ENCODE measurements at regions not wholly inside any gene's neighbourhood (a gene's known extent, or its start where the extent isn't known, plus 50 kb on each side); places are given as distances from the start of the nearest gene placed in this dataset.

- no peaks in the 10 kb centered on the region for H3K36me3 Mint-ChIP-seq
- no peak overlapping the region for H3K4me3 ChIP-seq (ENCODE audit: control insufficient read depth in 1 of 2, extremely low read depth in 1 of 2, low read length in 1 of 2)
- CTCF ChIA-PET = no interaction called here
Observed at GRCh38 chr3:110897046-110897445, 174.6 kb upstream of the NECTIN3 start.

GRCh38 chr3:110900576-110900975 lies 171.0 kb upstream of the NECTIN3 start:
- Histone ChIP-seq H3K9me3 (no peaks in the 10 kb centered on the region), H3K27ac (ENCODE audit: low read length) (no peak overlapping the region), H3K36me3 (ENCODE audit: control insufficient read depth in 2 of 2, extremely low read depth in 1 of 2, insufficient read depth in 1 of 2, low read length in 1 of 2) (no peaks in the 10 kb centered on the region), H3K4me1 (ENCODE audit: control insufficient read depth in 1 of 2, extremely low read depth in 1 of 2, insufficient read depth in 2 of 2, low read length in 2 of 2) (no peaks in the 10 kb centered on the region), H3K4me3 (ENCODE audit: control insufficient read depth in 1 of 2, extremely low read depth in 1 of 2, low read length in 1 of 2) (no peak overlapping the region), H3K27me3 (replicated peaks in 1 of 2; ENCODE audit: control insufficient read depth in 2 of 2, extremely low read depth in 1 of 2, insufficient read depth in 2 of 2, low read length in 1 of 2) (no peaks in the 10 kb centered on the region)
- DNase-seq (no peak), ATAC-seq (replicated peaks in 1 of 4) (no peak)
- ChIA-PET POLR2A (no interaction called here), CTCF (no interaction called here)
- Mint-ChIP-seq H3K36me3 (no peaks in the 10 kb centered on the region), H3K9me3 (no peaks in the 10 kb centered on the region), H3K27me3 (peaks cover 0 to 10% of the 10 kb centered on the region in 2 donors), H3K4me3 (no peak overlapping the region), H3K27ac (no peak overlapping the region), H3K4me1 (no peaks in the 10 kb centered on the region)

More at GRCh38 chr3:110897046-110897445, 174.6 kb upstream of the NECTIN3 start:
- Mint-ChIP-seq H3K27ac (no peak overlapping the region), H3K9me3 (peaks cover 0 to 3% (median 0%) of the 10 kb centered on the region in 3 donors), H3K27me3 (peaks cover 0 to 14% of the 10 kb centered on the region in 2 donors), H3K4me3 (no peak overlapping the region), H3K4me1 (no peaks in the 10 kb centered on the region)
- ATAC-seq (replicated peaks in 1 of 4) (no peak), DNase-seq (no peak)
- WGBS (ENCODE audit: insufficient coverage) = 66% methylated on average over 2 of the region's 2 CpGs
- Histone ChIP-seq H3K27ac (ENCODE audit: low read length) (no peak overlapping the region), H3K4me1 (ENCODE audit: control insufficient read depth in 1 of 2, extremely low read depth in 1 of 2, insufficient read depth in 2 of 2, low read length in 2 of 2) (no peaks in the 10 kb centered on the region), H3K27me3 (replicated peaks in 1 of 2; ENCODE audit: control insufficient read depth in 2 of 2, extremely low read depth in 1 of 2, insufficient read depth in 2 of 2, low read length in 1 of 2) (no peaks in the 10 kb centered on the region), H3K9me3 (no peaks in the 10 kb centered on the region), H3K36me3 (ENCODE audit: control insufficient read depth in 2 of 2, extremely low read depth in 1 of 2, insufficient read depth in 1 of 2, low read length in 1 of 2) (no peaks in the 10 kb centered on the region)
- POLR2A ChIA-PET = no interaction called here

DNA sequence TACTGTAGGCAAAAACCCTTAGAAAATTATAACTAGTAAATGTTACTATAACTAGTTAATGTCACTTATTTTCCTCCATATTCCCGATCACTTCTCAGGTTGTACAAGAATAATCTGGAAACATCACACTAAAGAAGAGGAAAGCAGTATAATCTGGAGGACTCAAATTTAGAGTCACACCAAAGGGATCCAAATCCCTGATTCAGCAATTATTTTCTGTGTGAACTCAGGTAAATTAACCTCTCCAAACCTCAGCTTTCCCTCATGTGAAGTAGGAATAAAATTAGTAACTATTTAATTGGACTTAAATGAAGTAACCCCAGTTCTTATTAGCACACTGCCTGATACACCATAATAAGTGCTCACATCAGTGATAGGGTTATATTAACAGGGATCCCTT lies 170.1 kb upstream of the NECTIN3 start:
- H3K4me1 Mint-ChIP-seq = no peaks in the 10 kb centered on the region
- DNase-seq (no peak), ATAC-seq (replicated peaks in 1 of 4) (no peak)
- no peaks in the 10 kb centered on the region for H3K27me3 ChIP-seq (replicated peaks in 1 of 2; ENCODE audit: control insufficient read depth in 2 of 2, extremely low read depth in 1 of 2, insufficient read depth in 2 of 2, low read length in 1 of 2)
- H3K4me3 Mint-ChIP-seq = no peak overlapping the region
- ChIA-PET CTCF (no interaction called here), POLR2A (no interaction called here)
- H3K4me1 ChIP-seq (ENCODE audit: control insufficient read depth in 1 of 2, extremely low read depth in 1 of 2, insufficient read depth in 2 of 2, low read length in 2 of 2) = no peaks in the 10 kb centered on the region
- H3K27ac Mint-ChIP-seq = no peak overlapping the region
- no peaks in the 10 kb centered on the region for H3K9me3 Mint-ChIP-seq
- no peaks in the 10 kb centered on the region for H3K36me3 Mint-ChIP-seq
- no CpG with 5 or more reads among the region's 1 CpG for WGBS (ENCODE audit: insufficient coverage)
- no peak overlapping the region for H3K4me3 ChIP-seq (ENCODE audit: control insufficient read depth in 1 of 2, extremely low read depth in 1 of 2, low read length in 1 of 2)
- H3K36me3 ChIP-seq (ENCODE audit: control insufficient read depth in 2 of 2, extremely low read depth in 1 of 2, insufficient read depth in 1 of 2, low read length in 1 of 2) = no peaks in the 10 kb centered on the region
- H3K27ac ChIP-seq (ENCODE audit: low read length) = no peak overlapping the region
- no peaks in the 10 kb centered on the region for H3K9me3 ChIP-seq
- H3K27me3 Mint-ChIP-seq = peaks cover 0 to 10% of the 10 kb centered on the region in 2 donors

- CTCF ChIA-PET = no interaction called here
- H3K4me1 Mint-ChIP-seq = no peaks in the 10 kb centered on the region
- H3K36me3 Mint-ChIP-seq = no peaks in the 10 kb centered on the region
- H3K27me3 Mint-ChIP-seq = peaks cover 0 to 10% of the 10 kb centered on the region in 2 donors
- Histone ChIP-seq H3K9me3 (no peaks in the 10 kb centered on the region), H3K4me3 (ENCODE audit: control insufficient read depth in 1 of 2, extremely low read depth in 1 of 2, low read length in 1 of 2) (no peak overlapping the region), H3K27me3 (replicated peaks in 1 of 2; ENCODE audit: control insufficient read depth in 2 of 2, extremely low read depth in 1 of 2, insufficient read depth in 2 of 2, low read length in 1 of 2) (no peaks in the 10 kb centered on the region), H3K4me1 (ENCODE audit: control insufficient read depth in 1 of 2, extremely low read depth in 1 of 2, insufficient read depth in 2 of 2, low read length in 2 of 2) (no peaks in the 10 kb centered on the region), H3K36me3 (ENCODE audit: control insufficient read depth in 2 of 2, extremely low read depth in 1 of 2, insufficient read depth in 1 of 2, low read length in 1 of 2) (no peaks in the 10 kb centered on the region), H3K27ac (ENCODE audit: low read length) (no peak overlapping the region)
- DNase-seq (no peak), ATAC-seq (replicated peaks in 1 of 4) (no peak)
- H3K9me3 Mint-ChIP-seq = no peaks in the 10 kb centered on the region
- 100% methylated on average over 3 of the region's 9 CpGs for WGBS (ENCODE audit: insufficient coverage)
- POLR2A ChIA-PET = no interaction called here
- H3K27ac Mint-ChIP-seq = no peak overlapping the region
- H3K4me3 Mint-ChIP-seq = no peak overlapping the region
Observed at GRCh38 chr3:110902453-110903085, 169.0 kb upstream of the NECTIN3 start.

DNA sequence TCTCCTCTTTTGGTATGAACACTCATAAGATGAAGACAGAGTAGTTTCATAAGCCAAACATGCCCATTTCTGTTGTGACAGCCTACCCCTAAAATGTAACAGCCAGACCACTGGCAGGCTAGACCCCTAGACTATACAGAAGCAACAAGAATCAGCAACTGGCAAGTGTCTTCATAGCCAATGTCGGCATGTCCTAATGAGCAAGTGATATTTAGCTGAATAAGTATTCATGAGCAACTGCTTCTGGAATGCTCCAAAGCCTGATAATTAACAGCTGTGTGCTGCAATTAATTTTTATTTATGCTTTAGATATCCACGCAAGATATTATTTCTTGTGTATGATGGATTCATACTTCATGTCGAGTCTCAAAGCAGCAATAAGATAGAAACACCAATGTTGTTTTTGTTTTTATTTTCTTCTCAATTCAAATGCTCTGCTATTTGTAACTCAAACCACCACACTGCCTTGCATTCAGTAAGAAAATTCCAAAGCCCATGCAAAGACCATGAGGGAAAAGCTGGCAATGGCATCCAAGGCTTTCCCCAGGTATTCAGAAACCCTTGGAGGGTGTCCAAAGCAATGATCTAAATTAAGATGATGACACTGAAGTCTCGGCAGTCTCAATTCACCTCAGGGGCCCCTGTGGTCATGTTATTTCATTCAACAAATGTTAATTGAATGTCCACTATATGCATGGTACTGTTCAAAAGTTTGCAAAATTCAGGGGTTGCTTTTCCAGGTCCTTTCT lies 167.7 kb upstream of the NECTIN3 start:
- no peak for DNase-seq
- H3K9me3 Mint-ChIP-seq = no peaks in the 10 kb centered on the region
- ATAC-seq (replicated peaks in 1 of 4) = no peak
- no peak overlapping the region for H3K27ac ChIP-seq (ENCODE audit: low read length)
- no peaks in the 10 kb centered on the region for H3K27me3 ChIP-seq (replicated peaks in 1 of 2; ENCODE audit: control insufficient read depth in 2 of 2, extremely low read depth in 1 of 2, insufficient read depth in 2 of 2, low read length in 1 of 2)
- no peaks in the 10 kb centered on the region for H3K9me3 ChIP-seq
- no peak overlapping the region for H3K4me3 Mint-ChIP-seq
- H3K4me1 ChIP-seq (ENCODE audit: control insufficient read depth in 1 of 2, extremely low read depth in 1 of 2, insufficient read depth in 2 of 2, low read length in 2 of 2) = no peaks in the 10 kb centered on the region
- H3K27me3 Mint-ChIP-seq = peaks cover 0 to under 1% of the 10 kb centered on the region in 2 donors
- no peak overlapping the region for H3K4me3 ChIP-seq (ENCODE audit: control insufficient read depth in 1 of 2, extremely low read depth in 1 of 2, low read length in 1 of 2)
- WGBS (ENCODE audit: insufficient coverage) = no CpG with 5 or more reads among the region's 4 CpGs
- H3K4me1 Mint-ChIP-seq = no peaks in the 10 kb centered on the region
- CTCF ChIA-PET = no interaction called here
- POLR2A ChIA-PET = no interaction called here
- no peaks in the 10 kb centered on the region for H3K36me3 Mint-ChIP-seq
- no peak overlapping the region for H3K27ac Mint-ChIP-seq
- H3K36me3 ChIP-seq (ENCODE audit: control insufficient read depth in 2 of 2, extremely low read depth in 1 of 2, insufficient read depth in 1 of 2, low read length in 1 of 2) = no peaks in the 10 kb centered on the region

GRCh38 chr3:110904520-110904890 lies 167.1 kb upstream of the NECTIN3 start:
- WGBS (ENCODE audit: insufficient coverage) = no CpG with 5 or more reads among the region's 3 CpGs
- Mint-ChIP-seq H3K27ac (no peak overlapping the region), H3K9me3 (no peaks in the 10 kb centered on the region), H3K27me3 (no peaks in the 10 kb centered on the region), H3K36me3 (no peaks in the 10 kb centered on the region), H3K4me1 (no peaks in the 10 kb centered on the region), H3K4me3 (no peak overlapping the region)
- H3K27ac ChIP-seq (ENCODE audit: low read length) = no peak overlapping the region
- POLR2A ChIA-PET = no interaction called here
- H3K27me3 ChIP-seq (replicated peaks in 1 of 2; ENCODE audit: control insufficient read depth in 2 of 2, extremely low read depth in 1 of 2, insufficient read depth in 2 of 2, low read length in 1 of 2) = no peaks in the 10 kb centered on the region
- DNase-seq (no peak), ATAC-seq (replicated peaks in 1 of 4) (no peak)
- no peaks in the 10 kb centered on the region for H3K9me3 ChIP-seq
- CTCF ChIA-PET = interaction anchor here in 1 of 2 donors (0.6 kb wide), 1 partner anchor 177 kb away, joined by 4 read pairs; no protein-coding TSS in a partner anchor
- no peaks in the 10 kb centered on the region for H3K4me1 ChIP-seq (ENCODE audit: control insufficient read depth in 1 of 2, extremely low read depth in 1 of 2, insufficient read depth in 2 of 2, low read length in 2 of 2)
- H3K4me3 ChIP-seq (ENCODE audit: control insufficient read depth in 1 of 2, extremely low read depth in 1 of 2, low read length in 1 of 2) = no peak overlapping the region
- no peaks in the 10 kb centered on the region for H3K36me3 ChIP-seq (ENCODE audit: control insufficient read depth in 2 of 2, extremely low read depth in 1 of 2, insufficient read depth in 1 of 2, low read length in 1 of 2)
